Mucosa of stomach (tissue), 1 donor: ENCODE measurements at regions not wholly inside any gene's neighbourhood (a gene's known extent, or its start where the extent isn't known, plus 50 kb on each side); places are given as distances from the start of the nearest gene placed in this dataset.

Experiments used
- H3K27me3 ChIP-seq: one replicate; pipeline ENCODE4 v1.7.0; 2013; ENCODE audit warnings: mild to moderate bottlenecking, low read length; ENCODE audit not compliant: control insufficient read depth, insufficient read depth
- H3K36me3 ChIP-seq: one replicate; pipeline ENCODE4 v1.7.0; 2013; ENCODE audit warnings: low read length; ENCODE audit not compliant: control insufficient read depth, insufficient read depth
- H3K4me1 ChIP-seq: one replicate; pipeline ENCODE4 v1.7.0; 2013; ENCODE audit warnings: mild to moderate bottlenecking, low read length; ENCODE audit not compliant: control insufficient read depth, insufficient read depth
- H3K4me3 ChIP-seq: one replicate; pipeline ENCODE4 v1.7.0; 2013; ENCODE audit warnings: low read length
- H3K9ac ChIP-seq: one replicate; pipeline ENCODE4 v1.7.0; 2013; ENCODE audit warnings: mild to moderate bottlenecking, low read length, moderate library complexity
- H3K9me3 ChIP-seq: one replicate; pipeline ENCODE4 v1.7.0; 2013; ENCODE audit warnings: mild to moderate bottlenecking, low read length, moderate library complexity; ENCODE audit not compliant: control insufficient read depth
- donor health status: Pancreatic carcinoma.

DNA sequence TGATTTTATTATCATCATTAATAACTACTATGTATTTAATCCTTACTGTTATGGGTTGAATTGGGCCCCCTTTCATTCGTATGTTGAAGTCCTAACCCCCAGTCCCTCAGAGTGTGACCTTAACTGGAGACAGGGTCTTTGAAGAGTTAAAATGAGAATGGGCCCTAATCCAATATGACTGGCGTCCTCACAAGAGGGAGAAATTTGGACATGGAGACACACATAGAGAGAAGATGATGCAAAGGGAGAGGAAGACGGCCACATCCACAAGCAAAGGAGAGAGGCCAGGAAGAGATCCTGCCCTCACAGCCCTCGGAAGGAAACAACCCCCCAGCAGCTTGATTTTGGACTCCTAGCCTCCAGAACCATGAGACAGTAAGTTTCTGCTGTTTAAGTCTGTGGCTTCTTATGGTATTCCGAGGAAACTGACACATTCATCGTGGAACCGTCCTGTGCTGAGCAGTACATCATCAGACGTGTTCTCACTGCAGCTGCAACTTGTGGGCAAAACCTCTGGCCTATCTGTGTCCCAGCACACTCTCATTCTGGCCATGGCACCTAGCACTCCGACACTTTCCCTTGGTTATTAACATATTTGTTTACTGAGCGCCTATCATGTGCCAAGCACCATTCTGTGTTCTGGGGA lies 127.6 kb downstream of the SLC38A6 start:
- Histone ChIP-seq H3K4me1 (peaks cover 21% of the 10 kb centered on the region), H3K27me3 (no peaks in the 10 kb centered on the region), H3K4me3 (no peak overlapping the region), H3K9me3 (no peaks in the 10 kb centered on the region), H3K36me3 (no peaks in the 10 kb centered on the region), H3K9ac (no peak overlapping the region)

DNA sequence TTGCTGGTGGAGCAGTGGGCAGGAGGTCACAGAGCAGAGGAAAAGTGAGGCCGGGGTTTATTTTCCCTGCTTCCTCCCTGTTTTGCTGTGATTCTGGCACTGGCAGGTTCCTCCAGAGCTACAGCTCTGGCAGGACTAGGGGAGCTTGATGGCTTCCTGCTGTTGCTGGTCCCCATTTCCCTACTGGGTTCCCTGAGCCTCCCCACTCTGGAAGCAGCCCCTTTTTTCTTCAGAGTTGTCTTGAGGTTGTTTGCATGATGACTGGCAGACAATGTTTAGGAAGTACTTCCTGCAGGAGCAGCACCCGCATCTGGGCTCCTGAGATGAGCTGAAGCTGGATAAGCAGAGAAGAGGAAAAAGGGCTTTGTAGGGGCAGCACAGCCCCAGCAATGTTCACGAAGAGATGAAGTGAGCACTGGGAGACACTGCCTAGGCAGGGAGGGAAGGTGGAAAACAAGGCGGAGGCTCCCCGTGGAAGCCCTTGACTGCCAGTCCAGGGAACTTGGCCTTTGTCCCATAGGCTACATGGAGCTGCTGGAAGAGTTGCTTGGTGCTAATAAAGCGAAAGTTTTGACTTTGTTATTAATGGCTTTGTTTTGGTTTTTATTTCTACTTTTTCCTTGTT lies 126.9 kb downstream of the SLC38A6 start:
- Histone ChIP-seq H3K4me3 (no peak overlapping the region), H3K4me1 (peaks cover 27% of the 10 kb centered on the region), H3K36me3 (no peaks in the 10 kb centered on the region), H3K9ac (no peak overlapping the region), H3K27me3 (no peaks in the 10 kb centered on the region), H3K9me3 (no peaks in the 10 kb centered on the region)

DNA sequence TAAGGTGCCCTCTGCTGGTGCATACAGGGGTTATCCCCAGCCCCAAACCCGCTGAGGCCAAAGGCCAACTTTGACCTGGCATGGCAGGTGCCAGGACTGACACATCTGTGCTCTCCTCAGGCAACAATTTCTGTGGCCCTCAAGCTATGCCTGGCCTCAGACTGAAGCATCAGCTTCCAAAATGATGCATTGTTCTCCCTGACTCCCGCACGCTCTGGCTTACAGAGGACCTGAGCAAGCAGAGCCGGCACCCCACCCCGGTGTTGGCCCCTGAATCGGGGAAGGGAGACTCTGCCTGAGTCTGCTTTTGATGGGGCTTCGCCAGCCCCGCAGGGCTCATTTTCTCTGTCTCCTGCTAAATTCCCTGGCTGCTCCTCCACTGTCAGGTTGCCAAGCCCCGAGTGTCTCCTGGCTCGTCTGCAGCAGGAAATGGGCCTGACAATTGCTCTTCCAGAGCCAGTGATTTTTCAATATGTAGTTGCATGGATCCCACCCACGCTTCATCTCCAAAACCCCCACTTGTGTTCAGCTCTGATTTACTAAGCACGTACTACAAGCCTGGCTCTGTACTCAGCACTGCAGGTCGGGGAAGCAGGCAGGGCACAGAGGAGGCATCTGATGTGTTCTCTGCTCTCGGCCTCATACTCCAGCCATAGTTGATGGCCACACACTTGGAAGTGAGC lies 126.1 kb downstream of the SLC38A6 start:
- Histone ChIP-seq H3K4me1 (peaks cover 36% of the 10 kb centered on the region), H3K9ac (no peak overlapping the region), H3K27me3 (no peaks in the 10 kb centered on the region), H3K4me3 (no peak overlapping the region), H3K36me3 (no peaks in the 10 kb centered on the region), H3K9me3 (no peaks in the 10 kb centered on the region)

DNA sequence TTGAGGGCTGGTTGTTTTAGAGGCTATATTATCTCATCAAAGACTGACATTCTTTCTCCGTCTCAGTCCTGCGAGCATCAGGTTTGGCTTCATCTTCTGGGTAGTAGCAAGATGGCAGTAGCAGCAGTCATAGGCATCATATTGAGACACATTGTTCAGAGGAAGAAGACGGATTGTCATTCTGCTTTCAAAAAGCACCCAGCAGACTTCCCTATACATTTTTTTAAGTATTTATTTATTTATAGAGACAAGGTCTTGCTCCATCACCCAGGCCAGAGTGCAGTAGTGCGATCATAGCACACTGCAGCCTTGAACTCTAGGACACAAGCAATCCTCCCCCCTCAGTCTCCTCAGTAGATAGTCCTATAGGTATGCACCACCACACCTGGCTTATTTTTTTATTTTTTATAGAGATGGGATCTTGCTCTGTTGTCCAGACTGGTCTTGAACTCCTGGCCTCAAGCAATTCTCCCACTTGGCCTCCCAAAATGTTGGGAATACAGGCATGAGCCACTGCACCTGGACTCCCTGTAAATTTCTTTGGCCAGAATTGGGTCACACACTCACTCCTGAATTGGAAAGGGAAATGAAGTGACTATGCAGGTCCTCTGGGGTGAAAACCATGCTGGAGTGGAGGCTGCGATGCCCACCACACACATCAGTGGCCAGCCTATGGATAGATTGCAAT lies 125.4 kb downstream of the SLC38A6 start:
- no peaks in the 10 kb centered on the region for H3K27me3 ChIP-seq
- peaks cover 43% of the 10 kb centered on the region for H3K4me1 ChIP-seq
- no peaks in the 10 kb centered on the region for H3K9me3 ChIP-seq
- H3K9ac ChIP-seq: no peak overlapping the region
- no peak overlapping the region for H3K4me3 ChIP-seq
- no peaks in the 10 kb centered on the region for H3K36me3 ChIP-seq

DNA sequence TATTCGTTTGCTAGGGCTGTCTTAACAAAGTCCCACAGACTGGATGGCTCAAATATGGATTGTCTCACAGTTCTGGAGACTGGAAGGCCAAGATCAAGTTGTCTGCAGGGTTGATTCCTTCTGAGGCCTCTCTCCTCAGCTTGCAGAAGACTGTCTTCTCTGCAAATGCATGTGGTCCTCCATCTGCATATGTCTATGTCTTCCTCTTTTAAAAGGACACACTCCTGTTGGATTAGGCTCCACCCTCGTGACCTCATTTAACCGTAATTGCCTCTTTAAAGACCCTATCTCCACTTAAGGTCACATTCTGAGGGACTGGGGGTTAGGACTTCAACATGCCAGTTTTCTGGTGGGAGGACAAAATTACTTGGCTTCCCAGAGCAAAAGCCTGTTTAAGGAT lies 123.3 kb downstream of the SLC38A6 start:
- Histone ChIP-seq H3K9ac (no peak overlapping the region), H3K27me3 (no peaks in the 10 kb centered on the region), H3K9me3 (no peaks in the 10 kb centered on the region), H3K4me3 (no peak overlapping the region), H3K36me3 (no peaks in the 10 kb centered on the region), H3K4me1 (peaks cover 46% of the 10 kb centered on the region)

DNA sequence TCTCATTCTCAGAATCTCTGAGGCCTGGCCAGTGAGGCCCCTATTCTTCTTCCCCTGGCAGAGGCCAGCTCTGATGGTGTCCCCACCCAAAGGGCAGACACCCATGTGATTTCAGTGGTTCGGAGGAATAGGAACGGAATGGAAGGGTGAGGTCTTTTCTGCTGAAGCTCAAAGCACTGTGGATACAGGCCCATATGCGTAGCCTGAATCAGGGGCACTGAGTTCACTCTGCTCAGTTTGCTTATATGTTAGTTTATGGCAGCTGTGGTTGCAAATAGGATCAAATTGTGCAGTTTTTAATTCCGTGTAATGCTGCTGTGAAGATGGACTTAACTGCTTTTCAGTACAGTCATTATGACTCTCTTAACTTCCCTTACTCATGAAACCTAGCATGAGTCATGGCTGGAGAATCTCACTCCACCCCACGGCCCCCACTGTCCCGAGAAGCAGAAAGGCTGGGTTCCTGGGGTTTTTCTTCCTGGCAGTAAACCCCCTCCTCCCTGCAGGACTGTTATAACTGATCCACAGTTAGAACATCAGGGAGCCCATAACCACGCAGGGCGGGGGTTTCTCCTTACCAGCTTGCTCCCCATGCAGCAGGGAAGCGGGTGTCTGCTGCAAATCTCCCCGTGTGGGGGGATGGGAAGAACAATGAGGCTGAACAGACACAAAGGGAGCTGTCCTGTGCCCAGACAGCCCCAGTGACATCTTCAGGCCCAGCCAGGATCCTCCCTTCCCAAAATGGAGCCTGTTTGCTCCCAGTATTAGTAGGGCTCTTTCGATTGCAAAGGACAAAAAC lies 122.7 kb downstream of the SLC38A6 start:
- Histone ChIP-seq H3K36me3 (no peaks in the 10 kb centered on the region), H3K27me3 (no peaks in the 10 kb centered on the region), H3K4me3 (no peak overlapping the region), H3K4me1 (peaks cover 46% of the 10 kb centered on the region), H3K9me3 (no peaks in the 10 kb centered on the region), H3K9ac (no peak overlapping the region)

DNA sequence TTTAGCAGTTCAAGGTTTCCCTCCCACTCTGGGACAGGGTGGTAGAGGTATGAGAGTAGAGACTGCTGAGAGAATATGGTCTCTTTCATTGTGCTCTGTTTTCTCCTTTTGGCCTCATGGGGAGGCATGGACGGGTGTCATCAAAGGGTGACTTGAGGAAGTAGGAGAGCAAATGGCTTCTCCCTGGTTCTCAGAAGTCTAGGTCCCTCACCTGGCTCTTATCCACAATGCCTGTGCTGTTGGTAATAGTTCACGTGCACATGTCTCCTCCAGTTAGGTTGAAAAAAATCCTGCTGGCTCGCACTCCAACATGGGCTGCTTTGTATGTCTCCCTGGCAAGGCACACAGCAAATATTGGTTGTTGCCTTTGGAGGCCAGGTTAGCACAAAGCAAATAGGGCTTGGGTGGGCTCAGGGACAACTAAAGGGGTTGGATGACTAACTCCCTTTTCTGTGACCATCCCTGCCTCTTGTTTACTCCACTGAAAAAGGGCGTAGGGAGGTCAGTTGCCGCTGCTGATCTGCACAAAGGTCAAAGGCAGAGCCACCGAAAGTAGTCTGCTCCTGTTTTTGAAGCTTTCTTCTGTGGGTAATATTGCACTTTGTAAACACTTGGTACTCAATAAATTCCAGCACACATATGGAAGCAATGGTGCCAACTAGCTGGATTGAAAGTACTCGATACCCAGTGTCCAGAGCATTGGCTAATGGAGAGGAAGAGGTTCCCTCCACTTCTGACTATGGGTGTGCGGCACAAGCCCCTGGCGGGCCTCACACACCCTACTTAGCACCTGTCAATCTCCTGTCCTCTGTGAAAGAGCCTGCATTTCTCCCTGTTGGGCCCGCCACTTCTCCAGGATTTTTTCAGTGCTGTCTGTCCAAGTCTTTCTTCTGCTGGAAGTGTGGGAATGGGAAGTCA lies 121.8 kb downstream of the SLC38A6 start:
- Histone ChIP-seq H3K9ac (no peak overlapping the region), H3K4me3 (no peak overlapping the region), H3K9me3 (no peaks in the 10 kb centered on the region), H3K27me3 (no peaks in the 10 kb centered on the region), H3K36me3 (no peaks in the 10 kb centered on the region), H3K4me1 (peaks cover 42% of the 10 kb centered on the region)
